ENCODE measurements at regions not wholly inside any gene's neighbourhood (a gene's known extent, or its start where the extent isn't known, plus 50 kb on each side); places are given as distances from the start of the nearest gene placed in this dataset.
"Not testable (repeated sequence)": the region's sequence is repeated elsewhere in the genome, so short reads cannot be mapped to it uniquely, and the experiment has no call there.

DNA sequence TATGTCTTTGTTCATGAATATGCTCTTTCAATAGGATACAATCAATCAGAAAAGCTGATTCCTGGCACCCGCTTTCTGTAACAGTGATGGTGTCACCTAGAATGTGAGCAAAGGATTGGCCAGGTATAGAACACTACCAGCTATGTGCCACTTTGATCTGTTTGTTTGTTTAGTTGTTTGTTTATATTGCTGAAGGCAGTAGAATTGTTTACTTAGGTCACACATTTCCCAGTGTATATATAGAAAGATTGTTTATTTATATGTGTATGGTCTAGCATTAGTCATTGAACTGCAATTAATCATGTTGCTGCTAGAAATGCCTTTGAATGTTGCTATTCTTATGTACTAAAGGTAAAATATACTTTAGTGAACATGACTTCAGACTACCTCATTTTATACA is 1678.6 kb upstream of the CELF4 start:
- H3K4me3 ChIP-seq (ENCODE audit: low read depth, low read length), result no peak overlapping the region
- no peak for DNase-seq (ENCODE audit: low read depth)

DNA sequence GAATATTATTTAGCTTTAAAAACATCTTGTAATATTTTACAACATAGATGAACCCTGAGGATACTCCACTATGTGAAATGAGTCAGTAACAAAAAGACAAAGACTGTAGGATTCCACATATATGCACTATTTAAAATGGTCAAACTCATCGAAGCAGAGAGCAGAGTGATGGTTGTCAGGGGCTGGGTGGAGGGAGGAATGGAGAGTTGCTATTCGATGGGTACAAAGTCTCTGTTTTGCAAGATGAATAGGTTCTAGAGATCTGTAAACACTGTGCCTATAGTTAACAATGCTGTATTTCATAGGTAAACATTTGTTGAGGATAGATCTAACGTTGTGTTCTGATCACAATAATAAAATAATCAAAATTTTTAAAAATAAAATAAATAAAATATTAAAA is 1675.9 kb upstream of the CELF4 start:
- no peak overlapping the region for H3K4me3 ChIP-seq (ENCODE audit: low read depth, low read length)
- DNase-seq (ENCODE audit: low read depth), result no peak

DNA sequence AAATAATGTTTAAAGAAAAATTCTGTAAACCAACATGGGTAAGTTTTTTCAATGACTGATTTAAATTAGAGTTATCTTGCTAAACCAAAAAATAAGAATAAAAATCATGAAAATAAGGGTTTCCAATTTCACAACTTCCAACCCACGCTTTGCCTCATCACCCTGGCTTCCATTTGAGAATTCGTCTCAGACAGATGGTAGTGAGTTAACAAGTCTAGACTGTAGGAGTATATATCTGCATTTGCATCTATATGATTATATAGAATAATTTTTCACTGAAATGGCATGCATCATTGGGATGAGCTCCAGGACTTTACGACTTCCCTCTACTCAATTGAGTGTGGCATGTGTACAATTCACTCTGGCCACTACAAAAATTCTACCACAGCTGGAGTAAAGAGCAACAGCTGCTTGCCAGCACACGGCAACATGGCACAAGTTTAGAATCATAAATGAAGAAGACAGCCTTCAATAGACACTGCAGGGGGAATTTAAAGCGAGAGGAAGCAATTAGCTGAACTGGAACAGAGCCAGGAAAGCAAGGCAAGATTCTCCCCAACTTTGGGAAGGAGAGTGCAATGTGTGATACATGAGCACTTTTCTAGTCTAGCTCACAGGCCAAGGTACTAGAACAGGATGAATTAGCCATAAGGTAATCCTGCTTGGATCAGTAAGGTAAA is 1673.5 kb upstream of the CELF4 start:
- no peak overlapping the region for H3K4me3 ChIP-seq (ENCODE audit: low read depth, low read length)
- DNase-seq (ENCODE audit: low read depth), result peak; percentile 5

DNA sequence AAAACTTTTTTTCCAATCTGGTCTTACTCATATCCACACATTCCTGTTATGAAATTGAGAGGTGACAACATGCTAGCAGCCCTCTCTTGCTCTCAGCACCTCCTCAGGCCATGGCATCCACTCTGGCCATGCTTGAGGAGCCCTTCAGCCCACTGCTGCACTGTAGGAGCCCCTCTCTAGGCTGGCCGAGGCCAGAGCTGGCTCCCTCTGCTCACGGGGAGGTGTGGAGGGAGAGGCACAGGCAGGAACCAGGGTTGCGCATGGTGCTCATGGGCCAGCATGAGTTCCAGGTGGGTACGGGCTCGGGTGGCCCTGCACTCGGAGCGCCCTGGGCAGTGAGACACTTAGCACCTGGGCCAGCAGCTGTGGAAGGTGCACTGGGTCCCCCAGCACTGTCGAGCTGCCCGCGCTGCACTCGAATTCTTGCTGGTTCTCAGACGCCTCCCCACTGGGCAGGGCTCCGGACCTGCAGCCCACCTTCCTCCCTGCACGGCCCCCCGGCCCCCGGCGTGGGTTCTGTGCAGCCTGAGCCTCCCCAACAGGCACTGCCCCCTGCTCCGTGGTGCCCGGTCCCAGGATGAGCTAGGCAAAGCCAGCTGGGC is 1669.6 kb upstream of the CELF4 start:
- no peak overlapping the region for H3K4me3 ChIP-seq (ENCODE audit: low read depth, low read length)
- no peak for DNase-seq (ENCODE audit: low read depth)

DNA sequence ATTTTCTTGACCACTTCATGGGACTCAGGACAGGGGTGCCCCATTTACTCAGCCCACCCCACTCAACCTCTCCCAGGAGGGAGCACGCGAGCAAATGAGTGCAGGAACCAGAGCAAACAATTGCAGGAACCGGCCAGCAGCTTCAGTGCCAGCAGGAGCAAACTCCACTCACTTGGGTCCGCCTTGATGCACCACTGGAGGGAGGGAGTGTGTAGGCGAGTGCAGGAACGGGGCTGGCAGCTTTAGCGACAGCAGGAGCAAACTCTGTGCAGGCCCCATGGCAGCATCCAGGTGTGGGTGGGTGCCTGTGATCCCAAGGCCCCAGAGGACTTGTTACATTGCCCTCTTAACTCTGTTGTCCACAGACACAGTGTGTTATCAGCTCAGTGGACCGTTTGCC is 1667.3 kb upstream of the CELF4 start:
- no peak for DNase-seq (ENCODE audit: low read depth)
- no peak overlapping the region for H3K4me3 ChIP-seq (ENCODE audit: low read depth, low read length)

DNA sequence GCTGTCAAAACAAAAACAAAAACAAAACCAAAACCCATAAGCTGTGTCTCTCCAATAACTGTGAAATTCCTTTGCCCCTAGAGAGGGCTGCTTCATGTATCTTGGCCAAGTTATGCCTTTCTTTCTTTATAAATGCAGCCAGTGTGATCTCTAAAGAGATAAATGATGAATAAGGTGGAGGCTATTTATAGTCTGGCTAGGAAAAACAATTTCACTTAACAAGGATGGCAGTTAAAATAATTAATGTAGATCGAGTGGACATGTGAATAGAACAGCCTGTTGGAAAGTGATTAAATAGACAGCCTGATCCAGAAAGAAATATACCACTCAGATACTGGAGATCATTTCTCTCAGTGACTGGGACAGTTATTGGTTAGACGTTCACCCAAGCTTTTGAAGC is 1666.9 kb upstream of the CELF4 start:
- no peak for DNase-seq (ENCODE audit: low read depth)
- H3K4me3 ChIP-seq (ENCODE audit: low read depth, low read length), result no peak overlapping the region

DNA sequence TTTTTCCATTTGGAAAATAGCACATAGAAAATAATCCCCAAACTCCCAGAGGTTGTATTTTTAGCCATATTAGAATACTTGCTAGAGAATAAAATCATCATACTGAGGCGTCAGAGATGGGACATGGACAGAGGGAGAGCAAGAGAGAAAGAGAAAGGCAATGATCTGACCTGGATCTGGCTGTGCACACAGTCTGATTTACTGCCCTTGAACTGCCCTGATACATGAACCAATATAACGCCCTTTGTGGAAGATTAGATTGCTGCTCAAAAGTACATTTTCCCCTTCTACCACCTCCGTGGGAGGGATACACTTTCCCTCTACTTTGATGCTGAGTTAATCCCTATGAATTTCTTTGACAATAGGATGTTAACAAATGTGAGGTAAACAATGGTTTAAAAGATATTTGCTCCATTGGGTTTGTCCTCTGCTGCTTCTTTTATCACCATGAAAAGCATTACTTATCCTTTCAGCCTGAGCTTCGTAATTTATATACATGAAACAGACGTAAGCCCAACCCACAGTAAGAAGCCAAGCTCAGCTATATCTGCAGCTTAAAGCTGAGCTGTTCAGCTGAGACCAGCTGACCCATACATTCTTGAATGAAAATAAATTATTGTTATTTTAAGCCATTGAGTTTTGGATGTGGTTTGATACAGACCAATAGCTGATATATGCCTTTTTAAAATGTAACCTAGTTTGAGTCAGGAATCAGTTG is 1664.6 kb upstream of the CELF4 start:
- H3K4me3 ChIP-seq (ENCODE audit: low read depth, low read length), result no peak overlapping the region
- no peak for DNase-seq (ENCODE audit: low read depth)

DNA sequence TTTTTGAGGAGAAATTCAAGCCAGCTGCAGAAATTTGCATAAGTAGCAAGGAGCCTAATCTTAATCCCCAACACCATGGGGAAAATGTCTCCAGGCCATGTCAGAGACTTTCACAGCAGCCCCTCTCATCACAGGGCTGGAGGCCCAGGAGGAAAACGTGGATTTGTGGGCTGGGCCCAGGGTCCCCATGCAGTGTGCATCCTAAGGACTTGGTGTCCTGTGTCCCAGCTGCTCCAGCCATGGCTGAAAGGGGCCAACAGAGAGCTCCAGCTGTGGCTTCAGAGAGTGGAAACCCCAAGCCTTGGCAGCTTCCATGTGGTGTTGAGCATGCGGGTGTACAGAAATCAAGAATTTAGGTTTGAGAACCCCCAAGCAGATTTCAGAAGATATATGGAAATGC is 1662.2 kb upstream of the CELF4 start:
- not testable (repeated sequence) for DNase-seq (ENCODE audit: low read depth); H3K4me3 ChIP-seq (ENCODE audit: low read depth, low read length)

DNA sequence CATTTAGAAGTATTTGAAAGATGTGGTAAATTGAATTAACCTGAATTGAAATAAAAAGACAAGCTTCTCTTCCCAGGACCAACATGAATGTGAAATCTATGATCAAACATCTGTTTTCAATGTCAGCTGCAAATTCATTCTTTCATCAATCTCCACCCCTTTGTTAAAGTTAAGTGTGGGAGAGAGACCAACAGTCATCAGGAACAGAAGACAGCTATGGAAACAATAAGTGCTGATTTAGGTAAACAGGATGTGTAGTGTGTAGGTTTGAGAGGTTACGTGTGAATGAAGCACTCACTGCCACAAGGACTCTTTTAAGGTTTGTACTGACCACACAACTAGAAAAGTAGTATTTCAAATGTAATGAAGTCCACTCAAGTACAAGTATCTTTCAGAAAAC is 1659.8 kb upstream of the CELF4 start:
- DNase-seq (ENCODE audit: low read depth), result no peak
- H3K4me3 ChIP-seq (ENCODE audit: low read depth, low read length), result no peak overlapping the region

DNA sequence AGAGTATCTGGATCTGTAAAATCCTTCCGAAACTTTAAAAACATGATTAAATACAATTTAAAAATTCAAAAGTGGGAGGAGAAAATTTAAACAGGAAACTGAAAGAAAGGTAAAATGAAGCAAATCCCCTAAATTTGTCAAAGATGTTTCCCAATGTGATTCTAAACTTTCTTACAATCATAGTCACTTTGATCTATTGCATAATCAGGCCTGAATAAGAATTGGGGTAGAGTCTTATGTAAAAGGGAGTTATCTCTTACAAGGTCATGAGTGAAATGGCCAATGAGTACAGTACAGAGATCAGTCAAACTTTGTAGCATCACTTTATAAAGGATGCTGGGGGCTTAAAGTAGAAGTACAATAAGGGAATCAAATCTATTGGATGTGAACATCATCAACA is 1657.7 kb upstream of the CELF4 start:
- no peak for DNase-seq (ENCODE audit: low read depth)
- H3K4me3 ChIP-seq (ENCODE audit: low read depth, low read length), result no peak overlapping the region

DNA sequence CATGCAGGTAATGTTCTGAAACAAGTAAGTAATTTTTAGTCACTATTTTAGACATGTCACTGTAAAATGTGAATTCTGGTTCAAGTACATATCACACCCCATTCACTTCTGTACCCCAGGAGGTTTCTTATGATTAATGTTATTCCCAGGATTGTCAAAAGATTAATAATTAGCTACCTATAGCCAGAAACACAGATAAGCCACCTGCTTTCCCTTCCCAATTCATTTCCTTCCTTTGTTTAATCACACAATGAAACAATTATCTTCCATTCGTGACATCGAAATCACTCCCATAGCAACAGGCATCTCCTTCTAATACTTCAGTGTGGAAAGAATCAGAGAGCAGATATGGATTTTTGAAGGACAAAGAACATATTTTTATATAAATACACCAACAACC is 1650.3 kb upstream of the CELF4 start:
- DNase-seq (ENCODE audit: low read depth), result no peak
- no peak overlapping the region for H3K4me3 ChIP-seq (ENCODE audit: low read depth, low read length)

DNA sequence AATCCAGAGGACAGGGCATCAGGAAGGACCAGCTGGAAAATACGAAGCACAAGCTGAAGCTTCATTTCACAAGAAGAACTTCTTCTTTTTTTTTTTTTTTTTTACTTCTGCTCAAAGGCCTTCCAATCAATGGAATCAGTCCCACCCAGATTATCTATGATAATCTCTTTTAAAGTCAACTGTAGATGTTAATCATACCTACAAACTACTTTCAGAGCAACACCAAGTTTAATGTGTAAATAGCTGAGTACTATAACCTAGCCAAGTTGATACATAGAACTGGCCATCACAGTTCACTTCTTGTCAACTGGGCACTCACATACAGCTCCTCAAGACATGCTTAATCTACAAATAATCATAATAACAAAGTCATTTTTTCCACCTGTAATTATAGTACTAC is 1645.9 kb upstream of the CELF4 start:
- no peak overlapping the region for H3K4me3 ChIP-seq (ENCODE audit: low read depth, low read length)
- DNase-seq (ENCODE audit: low read depth), result no peak

DNA sequence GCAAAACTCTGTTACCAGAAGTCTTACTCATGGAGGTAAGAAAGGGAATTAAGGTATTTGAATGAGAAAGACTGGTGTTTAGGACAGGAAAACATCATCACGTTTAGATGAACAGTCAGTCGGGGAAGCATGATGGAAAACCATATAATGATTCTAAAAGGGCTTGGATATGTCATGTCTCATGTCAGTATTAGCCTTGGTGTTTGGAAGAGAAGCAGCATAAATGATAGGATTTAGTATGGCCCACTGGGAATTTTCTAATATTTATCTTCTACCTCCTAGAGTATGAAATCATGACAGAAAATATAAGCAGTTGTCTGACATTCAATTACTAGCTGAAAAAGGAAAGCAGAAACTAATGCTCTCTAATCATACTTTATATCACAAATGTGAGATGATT is 1643.6 kb upstream of the CELF4 start:
- no peak for DNase-seq (ENCODE audit: low read depth)
- H3K4me3 ChIP-seq (ENCODE audit: low read depth, low read length), result no peak overlapping the region

DNA sequence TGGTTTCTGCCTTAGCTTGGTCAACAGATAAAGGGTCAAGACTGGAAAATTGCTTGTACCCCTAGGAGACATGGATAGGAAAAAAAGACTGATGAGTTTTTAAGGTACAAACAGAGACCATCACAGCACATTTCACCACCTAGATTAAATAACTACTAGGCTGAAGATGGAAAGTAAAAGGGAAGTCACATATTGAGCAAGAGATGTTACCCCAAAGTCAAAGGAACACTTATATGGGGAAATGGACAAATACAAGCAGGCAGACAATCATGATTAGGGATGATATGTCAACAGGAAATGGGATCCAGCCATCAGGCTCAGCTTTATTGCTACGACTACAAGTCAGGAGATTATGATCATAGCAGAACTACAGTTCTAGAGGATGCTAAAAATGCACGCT is 1643.1 kb upstream of the CELF4 start:
- DNase-seq (ENCODE audit: low read depth), result no peak
- no peak overlapping the region for H3K4me3 ChIP-seq (ENCODE audit: low read depth, low read length)

DNA sequence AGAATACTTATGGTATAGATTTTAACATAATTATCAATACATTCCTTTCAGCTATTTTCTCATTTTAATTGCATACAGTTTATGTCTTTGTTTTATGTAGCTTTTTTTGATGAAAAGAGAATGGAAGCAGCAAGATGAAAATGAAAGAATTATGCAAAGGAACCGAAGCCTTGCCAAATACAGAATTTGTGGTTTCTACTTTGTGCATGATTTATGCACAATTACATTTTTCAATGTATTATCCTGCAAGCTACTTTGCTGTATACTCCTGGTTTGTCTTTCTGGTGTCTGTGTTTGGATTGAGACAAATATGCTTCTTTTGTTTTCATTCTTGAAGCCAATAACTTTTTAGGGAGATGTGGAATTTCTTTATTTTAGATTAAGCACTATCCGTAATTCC is 1642.6 kb upstream of the CELF4 start:
- DNase-seq (ENCODE audit: low read depth), result no peak
- no peak overlapping the region for H3K4me3 ChIP-seq (ENCODE audit: low read depth, low read length)

DNA sequence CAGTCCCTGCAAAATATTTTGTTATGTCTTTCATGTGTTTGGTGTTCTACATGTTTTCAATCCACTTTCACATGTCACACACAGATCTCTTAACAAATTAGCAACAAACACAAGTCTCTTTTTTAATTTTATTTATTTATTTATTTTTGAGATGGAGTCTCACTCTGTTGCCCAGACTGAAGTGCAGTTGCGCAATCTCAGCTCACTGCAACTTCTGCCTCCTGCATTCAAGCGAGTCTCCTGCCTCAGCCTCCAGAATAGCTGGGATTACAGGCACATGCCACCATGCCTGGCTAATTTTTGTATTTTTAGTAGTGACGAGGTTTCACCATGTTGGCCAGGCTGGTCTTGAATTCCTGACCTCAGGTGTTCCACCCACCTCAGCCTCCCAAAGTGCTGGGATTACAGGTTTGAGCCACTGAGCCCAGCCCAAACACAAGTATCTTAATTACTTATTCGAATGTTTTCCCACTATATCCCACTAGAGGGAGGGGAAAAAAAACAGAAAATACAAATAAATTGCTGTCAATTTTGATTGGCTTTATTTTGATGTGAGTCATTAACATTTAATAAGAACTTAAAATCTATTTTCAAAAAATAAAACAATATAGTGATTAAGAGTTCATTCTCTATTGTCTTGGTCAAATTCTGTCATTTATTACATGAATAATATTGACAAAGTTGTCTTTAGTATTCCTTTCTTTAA is 1641.0 kb upstream of the CELF4 start:
- not testable (repeated sequence) for H3K4me3 ChIP-seq (ENCODE audit: low read depth, low read length); DNase-seq (ENCODE audit: low read depth)

DNA sequence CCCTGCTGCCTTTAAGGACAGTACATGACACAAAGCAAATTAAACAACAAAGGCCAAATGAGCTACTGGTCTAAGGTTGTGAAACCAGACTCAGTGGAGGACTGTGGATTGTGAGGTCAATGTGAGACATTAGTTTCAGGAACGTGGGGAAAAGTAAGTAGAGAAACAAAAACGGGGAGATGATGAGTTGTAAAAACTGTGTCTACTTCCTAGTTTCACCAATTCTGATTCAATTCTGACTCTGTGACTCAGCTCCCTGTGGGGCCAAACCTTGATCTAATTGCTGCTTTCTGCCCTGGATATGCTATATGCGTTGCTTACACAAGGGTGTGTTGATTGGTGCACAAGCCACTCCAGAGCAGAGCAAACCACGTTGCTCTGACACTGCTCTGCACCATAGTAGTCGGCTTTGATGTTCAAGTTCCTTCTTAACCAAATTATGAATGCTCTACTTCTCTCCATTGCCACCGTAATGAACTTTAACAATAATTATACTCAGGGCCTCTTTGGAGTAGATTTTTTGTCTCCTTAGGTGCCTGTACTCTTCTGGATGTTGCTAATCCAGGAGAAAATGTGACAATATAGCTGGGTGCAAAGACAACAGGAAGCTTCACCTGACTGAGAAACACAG is 1640.1 kb upstream of the CELF4 start:
- peak; percentile 42 for DNase-seq (ENCODE audit: low read depth)
- H3K4me3 ChIP-seq (ENCODE audit: low read depth, low read length), result no peak overlapping the region

DNA sequence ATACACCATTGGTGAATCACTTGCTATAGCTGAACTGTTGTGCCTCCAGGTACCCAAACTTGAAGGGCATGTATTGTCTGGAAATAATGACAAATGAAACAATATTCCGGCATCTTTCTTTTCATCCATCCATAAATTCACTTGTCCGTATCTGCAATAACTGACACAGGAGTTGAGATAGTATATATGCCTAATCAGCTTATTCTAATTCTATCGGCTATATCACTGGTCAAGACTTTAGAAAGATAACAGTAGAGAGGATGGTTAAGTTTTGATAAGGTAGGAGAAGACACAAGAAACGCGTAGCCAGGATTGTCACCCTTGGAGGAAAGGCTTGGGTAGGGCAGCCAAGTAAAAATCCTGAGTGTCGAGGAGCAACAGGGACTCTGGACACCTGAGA is 1634.6 kb upstream of the CELF4 start:
- H3K4me3 ChIP-seq (ENCODE audit: low read depth, low read length), result no peak overlapping the region
- DNase-seq (ENCODE audit: low read depth), result no peak

DNA sequence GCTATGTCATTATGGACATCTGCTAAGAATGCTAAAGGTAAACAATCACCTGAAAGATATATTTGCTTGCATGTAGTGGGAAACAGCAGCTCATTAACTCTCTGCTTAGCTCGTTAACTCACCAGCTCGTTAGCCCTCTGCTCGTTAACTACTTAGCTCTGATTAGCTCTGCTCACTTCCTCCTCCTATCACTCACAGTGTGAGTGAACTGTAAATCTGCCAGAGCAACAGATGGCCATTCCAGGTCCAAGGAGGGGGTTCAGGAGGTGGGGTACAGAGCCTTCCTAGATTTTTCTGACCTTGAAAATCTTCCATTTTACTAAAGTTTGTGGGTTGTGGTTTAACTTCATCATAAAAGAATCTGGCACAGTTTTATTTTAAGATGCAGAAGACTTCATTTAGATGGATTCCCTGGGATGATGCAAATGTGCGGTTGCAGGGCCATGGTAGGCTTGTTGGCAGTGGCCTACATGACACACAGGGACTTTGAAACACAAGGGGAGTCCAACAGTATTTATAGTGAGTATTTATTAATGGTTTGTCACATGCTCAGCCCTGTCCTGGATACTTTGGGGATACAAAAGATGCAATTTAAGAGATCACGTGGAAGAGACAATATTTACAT is 1633.7 kb upstream of the CELF4 start:
- no peak overlapping the region for H3K4me3 ChIP-seq (ENCODE audit: low read depth, low read length)
- DNase-seq (ENCODE audit: low read depth), result no peak

DNA sequence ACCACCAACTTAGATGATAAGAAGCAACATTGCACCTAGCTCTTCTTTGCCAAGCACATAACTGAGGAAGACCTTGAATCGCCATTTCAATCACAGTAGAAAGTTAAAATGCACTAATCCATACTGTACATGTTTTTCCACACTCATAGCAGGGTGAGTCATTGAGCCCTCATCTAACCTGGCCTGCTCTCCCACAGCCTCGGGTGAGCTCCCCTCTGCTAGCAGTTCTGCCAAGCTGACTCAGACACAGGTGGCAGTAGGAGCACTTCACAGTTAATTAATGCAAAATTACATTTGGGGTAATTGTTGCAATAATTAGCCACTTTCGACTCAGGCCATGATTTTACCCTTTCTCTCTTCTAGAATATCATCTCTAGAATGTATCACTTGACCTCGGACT is 1632.8 kb upstream of the CELF4 start:
- peak; percentile 4 for DNase-seq (ENCODE audit: low read depth)
- no peak overlapping the region for H3K4me3 ChIP-seq (ENCODE audit: low read depth, low read length)

Measured in skeletal muscle cell (primary cell).